ENCODE measurements at regions not wholly inside any gene's neighbourhood (a gene's known extent, or its start where the extent isn't known, plus 50 kb on each side); places are given as distances from the start of the nearest gene placed in this dataset.
A peak's percentile ranks its signal among the peaks of the same experiment; 100 is the strongest.

DNA sequence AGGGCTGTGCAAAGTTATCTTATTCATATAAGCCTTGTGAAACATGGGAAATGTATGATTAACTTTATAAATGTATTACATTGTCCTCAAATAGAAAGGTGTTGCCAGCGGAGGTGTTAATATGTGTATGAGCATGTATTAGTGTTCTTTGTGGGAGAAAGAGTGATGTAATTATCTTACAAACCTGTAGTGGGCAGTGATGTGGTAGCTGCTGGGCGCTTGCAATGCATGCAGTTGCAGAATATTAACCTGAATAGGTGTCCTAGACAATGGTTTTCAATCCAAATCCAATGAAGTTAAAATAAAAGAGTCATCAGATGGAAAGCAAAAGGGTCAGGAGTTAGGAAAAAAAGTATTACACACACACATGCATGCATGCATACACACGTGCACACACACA lies 881.3 kb upstream of the CADM2 start:
- no peak for DNase-seq

DNA sequence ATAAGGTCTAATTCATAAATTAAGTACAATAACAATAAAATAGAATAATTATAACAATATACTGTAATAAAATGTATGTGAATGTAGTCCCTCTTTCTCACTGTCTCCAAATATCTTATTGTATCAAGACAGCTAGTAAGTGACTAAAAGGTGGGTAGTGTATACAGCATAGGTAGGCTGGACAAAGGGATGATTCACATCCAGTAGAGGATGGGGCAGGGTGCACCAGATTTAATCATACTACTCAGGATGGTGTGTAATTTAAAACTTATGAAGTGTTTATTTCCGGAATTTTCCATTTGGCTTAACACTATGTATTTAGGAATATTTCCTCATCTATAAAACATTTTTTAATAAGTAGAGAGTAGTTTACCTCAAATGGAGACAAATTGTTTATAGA lies 876.1 kb upstream of the CADM2 start:
- no peak for DNase-seq

DNA sequence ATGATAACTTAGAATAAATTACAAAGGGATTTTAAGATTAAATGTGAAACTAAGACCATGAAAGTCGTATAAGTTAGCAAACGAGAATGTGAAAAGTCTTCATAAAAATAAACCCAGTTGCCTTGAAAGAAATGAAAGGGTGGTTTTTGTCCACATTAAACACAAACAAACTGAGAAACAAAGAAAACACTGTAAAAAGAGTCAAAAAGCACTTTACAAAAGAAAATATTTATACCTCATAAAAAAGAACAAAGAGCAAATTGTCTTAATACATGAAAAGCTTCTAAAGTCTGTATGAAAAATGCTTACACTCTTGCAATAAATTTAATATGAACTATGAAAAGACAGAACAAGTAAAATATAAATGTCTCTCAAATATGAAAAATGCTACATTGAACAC lies 865.9 kb upstream of the CADM2 start:
- no peak for DNase-seq

DNA sequence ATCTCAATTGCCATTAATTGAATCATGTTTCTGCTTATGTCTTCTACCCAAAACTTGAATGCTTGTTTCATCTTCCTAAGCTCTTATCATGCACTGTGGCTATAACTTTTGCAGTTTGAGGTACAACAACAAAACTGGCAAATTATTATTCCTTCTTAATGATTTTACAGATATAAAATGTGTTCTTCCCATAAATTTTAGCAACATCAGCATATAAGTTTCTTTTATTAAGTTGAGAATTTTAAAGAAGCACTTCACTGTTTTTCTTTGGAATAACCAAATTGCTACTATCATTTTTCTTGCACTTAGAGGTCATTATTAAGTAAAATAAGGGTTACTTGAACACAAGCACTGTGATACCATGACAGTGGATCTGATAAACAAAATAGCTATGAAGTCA lies 862.6 kb upstream of the CADM2 start:
- no peak for DNase-seq

DNA sequence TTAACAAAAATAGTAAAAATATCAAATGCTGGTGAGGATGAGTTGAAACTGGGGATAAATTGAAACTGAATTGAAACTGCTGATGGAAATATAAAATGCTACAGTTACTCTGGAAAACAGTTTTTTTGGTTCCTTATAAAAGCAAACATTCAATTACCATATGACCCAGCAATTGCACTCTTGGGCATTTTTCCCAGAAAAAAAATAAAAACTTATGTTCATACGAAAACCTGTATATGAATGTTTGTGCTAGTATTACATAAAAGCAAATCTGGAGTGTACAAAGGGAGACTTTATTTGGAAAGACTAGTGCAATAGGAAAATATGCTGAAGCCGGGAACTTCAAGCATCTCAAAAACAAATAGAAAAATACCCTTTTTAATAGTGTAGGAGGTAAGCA lies 857.9 kb upstream of the CADM2 start:
- no peak for DNase-seq

DNA sequence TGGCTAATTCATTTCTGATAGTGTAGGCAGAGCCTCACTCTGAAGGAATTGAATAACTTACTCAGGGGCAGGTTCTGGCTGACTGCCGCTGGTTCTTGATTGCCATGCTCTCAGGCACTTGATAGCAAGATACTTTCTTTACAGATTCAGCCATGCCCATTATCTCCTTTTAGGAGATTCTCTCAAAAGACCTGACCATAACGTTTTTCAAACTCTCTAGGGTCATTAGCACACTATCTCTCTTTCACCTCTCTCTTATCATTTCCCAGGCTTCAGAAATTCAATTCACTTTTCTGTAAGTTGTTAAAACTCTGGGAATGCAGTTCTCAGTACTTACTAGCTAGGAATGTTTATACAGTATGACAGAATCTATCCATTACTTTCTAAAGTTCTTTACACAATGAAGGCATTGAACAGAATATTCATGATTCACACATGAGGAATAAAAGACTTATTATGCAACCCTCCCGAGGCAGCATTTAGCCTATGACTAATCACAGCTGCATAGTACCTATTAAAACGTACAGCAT lies 850.3 kb upstream of the CADM2 start:
- DNase-seq: peak; percentile 57

DNA sequence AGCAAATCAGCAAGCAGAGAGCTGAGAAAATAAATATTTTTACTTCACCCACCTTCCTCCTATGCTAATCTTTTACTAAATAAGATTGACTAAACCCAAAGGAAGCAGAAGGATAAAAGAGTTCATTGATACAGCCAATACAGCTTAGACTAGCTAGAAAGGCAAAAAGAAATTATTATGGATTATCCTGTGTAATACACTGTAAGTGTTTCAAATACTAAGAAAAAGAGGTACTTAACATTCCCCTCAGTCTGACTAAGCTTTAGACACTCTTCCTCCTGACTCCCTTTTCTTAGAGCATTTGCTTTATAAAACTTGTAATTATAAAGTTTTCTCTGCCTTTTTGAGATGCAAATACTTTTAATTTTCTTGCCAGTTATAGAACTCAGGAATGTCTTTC lies 848.9 kb upstream of the CADM2 start:
- DNase-seq: no peak

DNA sequence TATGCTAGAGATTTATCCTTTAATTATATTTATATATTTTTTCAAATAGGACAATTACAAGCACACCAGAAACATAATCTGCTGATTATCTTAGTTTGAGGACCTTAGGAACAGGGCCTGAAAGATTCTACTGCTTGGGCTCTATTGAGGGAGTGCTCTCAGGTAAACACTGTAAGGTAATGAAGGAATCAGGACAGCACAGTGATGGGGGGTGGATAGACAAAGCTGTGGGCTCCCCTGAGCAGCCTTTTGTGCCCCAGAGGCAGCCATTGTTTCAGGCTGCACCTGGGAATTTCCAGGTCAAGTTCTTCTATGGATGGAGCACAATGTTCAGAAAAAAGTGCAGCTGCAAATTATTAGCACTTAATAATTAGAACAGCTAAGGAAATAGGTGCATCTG lies 848.0 kb upstream of the CADM2 start:
- DNase-seq: no peak

DNA sequence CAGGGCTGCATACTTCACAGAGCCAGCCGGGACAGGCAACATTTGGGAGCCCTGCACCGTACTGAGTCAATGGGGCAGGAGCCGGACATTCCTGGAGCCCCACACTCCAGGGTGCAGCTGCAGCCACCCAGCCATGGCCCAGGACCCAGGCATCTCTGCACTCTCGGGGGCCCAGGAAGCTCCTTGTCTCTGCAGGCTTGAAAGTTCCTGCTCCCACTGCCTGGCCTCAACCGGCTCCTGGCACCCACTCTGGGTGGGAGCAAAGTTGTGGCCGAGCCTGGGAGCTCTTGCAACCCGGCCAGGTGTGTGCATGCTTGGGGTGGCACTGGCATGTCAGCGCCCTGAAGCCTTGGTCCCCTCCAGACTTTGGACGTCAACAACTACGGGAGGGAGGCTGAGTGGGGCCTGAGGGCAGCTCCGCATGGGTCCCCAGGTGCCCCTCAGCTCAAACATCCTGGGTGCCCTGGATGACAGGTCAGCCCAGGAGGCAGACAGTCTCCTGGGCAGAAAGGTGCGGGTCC lies 833.5 kb upstream of the CADM2 start:
- DNase-seq: no peak

DNA sequence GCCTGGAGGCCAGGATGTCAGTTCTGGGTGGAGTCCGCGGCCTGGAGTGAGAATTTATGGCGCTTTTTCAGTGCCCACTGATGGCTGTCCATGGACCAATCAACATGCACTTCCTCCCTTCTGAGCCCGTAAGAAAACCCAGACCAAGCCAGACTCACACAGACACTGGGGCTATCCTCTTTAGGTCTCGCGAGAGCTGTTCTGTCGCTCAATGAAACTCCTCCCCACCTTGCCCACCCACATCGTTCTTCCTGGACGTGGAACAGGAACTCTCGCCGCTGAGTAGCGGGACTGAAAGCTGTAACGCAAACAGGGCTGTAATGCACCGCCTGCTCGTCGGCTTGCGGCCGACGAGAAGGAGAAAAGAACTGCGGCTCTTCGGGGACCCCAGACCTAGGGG lies 833.0 kb upstream of the CADM2 start:
- DNase-seq: no peak

DNA sequence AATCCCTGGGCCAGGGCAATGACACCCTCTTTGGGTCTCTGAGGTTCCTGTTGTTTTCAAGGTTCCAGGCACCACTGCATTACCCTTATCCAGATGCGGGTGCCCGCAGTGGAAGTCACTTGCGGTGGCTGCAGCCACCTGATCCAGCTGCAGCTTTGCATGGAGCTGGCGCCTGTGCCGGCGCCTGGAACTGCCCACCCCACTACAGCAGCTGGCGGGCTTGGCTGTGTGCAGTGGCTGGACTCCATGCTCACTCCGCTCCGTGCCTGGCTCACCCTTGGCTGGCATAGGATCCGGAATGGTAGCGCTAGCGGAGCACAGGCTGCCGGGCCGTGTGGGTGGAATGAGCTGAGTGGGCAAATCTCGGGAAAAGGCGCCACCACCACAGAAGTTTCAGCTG lies 832.6 kb upstream of the CADM2 start:
- DNase-seq: no peak

DNA sequence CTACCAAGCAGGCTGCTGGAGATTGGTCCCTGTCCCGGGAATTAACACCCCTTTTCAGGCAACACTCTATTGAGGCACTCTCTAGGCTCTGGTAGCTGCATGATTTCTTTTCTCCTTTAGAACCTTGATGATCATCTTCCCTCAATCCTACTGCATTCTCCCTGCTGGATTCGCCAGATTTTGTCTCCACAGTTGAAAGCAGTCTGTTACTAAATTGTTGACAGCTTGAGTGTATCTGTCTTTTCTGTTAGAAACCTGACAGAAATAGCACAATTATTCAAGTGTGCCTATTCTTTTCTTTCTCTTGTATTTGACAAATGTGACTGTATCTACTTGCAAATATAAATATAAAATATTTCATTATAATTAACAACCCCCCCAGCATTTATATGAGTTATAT lies 830.8 kb upstream of the CADM2 start:
- no peak for DNase-seq

DNA sequence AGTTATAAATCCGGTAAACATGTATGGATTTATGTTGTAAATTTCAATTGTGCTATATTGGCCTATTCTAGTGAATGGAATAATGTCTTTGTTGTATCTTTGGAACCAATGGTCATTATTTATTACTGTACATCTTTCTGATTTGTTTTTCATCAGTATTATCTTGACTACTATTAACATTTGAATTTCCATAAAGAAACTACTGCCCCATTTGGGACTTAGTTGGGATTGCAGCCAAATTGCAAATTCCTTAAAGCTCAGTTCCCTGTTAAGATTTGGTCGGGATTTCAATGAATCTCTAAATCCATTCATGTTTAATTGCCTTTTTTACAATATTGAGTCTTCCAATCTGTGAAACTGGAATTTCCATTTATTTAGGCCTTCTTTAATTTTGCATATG lies 822.4 kb upstream of the CADM2 start:
- DNase-seq: no peak

DNA sequence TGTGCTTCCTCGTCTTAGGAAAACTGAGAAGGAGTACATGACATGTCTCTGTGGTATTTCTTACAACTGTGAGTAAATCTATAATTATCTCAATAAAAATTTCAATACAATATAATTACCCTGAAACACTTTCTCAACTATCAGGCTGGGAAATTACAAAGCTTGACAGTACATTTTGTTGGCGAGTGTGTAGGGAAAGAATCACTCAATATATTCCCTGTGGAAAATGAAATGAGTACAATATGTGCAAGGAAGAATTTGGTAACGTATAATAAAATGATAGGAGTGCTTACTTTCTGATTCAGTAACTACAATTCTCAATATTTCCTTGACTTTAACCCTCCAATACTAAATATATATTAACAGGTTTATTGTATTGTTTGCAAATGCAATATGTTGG lies 818.2 kb upstream of the CADM2 start:
- no peak for DNase-seq

DNA sequence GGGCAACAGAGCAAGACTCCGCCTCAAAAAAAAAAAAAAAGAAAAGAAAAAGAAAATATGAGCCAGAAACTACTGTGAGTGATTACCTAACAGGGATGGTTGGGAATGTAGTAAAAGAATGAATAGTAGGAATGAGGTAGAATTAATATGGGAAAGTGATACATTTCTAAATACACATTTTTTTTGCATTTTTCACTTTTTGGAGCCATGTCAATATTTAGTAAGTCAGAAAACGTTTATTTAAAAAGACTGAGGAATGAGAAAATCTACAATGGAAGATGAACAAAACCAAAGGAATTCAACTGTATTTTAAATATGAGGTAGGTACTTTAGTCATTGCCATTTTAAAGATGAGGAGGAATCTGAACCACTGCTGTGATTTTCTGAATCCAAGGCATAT lies 817.2 kb upstream of the CADM2 start:
- peak; percentile 3 for DNase-seq

DNA sequence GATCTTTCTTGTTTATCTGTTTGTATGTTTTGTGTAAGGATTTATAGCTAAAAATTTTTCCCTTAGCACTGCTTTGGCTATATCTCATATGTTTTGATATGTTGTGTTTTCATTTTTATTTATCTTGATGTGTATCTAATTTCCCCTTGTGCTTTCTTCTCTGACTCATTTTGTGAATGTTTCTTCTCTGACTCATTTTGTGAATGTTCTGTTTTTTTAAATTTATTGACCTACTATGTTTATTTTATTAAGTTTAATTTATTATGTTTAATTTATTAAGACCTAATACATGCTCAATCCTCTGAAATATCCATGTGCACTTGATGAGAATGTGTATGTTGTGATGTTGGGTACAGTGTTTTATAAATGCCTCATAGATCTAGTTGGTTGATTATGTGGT lies 793.5 kb upstream of the CADM2 start:
- no peak for DNase-seq

DNA sequence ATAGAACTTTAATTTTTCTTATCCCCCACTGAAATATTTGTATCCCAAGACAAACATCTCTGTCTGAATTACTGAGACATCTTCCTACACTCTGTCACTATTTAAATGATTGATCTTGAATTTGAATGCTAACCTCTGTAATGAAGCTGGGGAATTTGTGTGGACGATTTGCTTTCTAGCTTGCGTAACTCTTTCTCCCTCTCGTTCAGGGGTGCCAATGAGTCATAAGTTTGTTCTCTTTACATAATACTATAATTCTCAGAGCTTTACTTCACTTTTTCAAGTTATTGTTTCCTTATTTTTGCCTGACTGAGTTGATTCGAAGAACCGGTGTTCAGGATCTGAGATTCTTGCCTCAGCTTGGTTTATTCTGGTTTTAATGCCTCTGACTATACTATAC lies 783.3 kb upstream of the CADM2 start:
- no peak for DNase-seq

DNA sequence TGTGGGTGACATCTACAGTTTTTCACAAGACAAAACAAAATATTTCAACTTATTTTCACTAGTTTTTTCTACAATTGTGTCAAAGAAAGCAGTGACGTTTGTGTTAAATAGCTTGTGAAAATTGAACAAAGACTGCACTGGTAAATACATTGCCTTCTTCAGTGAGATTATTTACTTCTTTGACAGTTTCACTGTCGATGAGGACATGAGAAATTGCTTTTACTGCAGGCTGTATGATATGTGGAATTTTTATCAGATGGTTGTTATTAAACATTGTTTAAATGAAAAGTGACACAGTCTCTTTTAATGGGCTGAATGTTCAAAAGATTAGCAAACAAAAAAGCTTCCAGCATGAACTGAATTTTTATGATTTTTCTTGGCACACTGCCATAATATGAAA lies 773.9 kb upstream of the CADM2 start:
- no peak for DNase-seq

DNA sequence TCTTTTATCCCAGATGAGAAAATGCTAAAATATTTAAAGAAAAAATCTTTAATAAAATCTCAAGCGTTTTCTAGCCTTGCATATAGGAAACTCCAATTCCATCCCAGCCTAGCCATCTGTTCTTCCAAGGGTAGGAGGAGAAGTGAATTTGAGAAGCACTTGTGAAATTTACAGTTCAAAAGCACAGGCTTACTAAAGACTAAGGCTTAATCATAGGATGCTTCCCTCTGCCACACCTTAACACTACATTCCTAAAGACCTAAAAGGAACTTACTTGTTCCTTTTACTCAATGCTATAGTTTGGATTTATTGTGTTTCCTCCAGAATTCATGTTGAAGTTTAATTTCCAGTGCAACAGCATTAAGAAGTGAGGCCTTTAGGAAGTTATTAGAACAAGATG lies 764.8 kb upstream of the CADM2 start:
- DNase-seq: no peak

DNA sequence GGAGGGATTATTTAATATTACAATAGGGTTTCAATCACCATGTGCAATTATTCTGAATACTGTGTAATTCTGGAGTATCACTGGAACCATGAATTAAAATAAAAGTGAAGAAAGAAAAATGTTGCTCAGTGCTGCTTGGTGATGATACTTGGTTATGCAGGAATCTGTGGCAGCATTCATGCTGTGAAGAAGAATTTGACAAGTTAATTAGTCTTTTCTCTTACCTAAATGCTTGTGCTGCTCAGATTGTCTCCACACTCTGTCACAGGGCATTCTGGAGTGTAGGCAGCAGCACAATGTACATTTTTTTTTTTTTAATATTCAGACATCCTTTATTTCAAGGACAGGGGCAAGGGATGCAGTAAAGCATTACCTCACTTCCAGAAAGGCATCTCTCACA lies 749.3 kb upstream of the CADM2 start:
- DNase-seq: no peak

DNA sequence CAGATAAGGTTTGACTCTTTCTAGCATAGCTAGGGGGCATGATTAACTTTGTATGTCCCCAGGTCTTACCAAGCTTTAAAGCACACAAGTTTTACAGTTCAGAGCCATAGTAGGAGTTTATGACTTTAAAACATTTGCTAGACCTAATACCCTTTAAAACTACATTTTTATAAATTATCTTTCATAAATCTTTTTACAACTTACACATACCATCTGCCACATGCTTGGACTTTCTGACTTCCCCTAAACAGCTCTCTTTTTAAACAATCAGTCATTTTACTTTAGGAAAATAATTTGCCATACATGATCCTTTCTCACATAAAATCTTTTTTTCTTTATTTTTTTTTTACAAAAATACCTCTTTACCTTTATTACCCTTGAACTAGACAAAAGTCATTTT lies 735.3 kb upstream of the CADM2 start:
- no peak for DNase-seq

DNA sequence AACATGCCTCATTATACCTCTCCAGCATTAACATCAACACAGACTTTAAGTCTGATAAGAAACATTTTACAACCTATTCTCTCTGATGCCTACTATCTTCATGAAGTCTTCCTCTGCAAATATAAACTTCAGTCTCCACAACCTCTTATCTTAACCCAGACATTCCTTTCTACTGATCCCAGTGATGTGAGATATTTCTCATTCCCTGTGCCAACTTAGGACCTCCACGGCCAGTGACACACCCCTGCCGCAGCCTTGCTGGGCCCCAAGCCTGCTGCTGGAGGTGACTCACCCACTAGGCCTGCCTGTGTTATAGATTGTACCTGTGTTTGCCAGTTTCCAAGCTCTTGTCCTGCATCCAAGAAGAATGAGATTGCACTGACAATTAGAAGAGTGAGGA lies 734.5 kb upstream of the CADM2 start:
- DNase-seq: no peak

DNA sequence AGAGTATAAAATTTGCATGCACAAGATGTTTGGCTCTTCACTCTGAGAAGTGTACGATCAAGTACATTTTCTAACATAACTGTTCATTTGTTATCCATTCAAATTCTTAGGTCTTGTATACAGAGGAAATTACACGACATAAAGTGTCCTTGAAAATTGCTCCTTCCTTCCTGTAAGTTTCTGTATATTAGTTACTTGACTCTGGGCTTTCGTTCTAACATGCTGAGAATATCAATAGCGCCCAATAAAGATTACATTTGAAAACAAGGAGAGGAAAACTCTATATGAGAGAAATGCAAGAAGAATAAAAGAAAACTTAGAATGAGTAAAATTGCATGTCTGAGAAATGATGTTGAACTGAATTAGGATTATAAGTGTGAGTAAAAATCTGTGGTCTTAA lies 722.5 kb upstream of the CADM2 start:
- DNase-seq: no peak

DNA sequence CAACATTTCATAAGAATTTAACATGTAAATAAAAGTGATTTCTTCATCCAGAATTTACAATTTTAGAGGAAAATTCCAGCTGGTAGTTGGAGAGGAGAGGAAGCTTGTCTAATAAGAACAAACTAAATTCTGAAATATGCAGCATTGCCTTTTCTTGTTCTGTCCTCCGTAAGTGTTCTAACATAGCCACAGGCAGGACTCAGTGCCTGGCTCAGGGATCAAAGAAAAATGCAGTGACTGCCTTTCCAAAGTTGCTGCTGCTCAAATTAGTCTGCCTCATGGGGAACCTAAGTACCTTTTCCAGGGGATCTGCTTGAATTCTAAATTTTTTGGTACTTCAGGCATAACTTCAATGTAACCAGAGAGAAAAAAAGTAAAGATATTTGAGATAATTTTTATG lies 713.0 kb upstream of the CADM2 start:
- no peak for DNase-seq

DNA sequence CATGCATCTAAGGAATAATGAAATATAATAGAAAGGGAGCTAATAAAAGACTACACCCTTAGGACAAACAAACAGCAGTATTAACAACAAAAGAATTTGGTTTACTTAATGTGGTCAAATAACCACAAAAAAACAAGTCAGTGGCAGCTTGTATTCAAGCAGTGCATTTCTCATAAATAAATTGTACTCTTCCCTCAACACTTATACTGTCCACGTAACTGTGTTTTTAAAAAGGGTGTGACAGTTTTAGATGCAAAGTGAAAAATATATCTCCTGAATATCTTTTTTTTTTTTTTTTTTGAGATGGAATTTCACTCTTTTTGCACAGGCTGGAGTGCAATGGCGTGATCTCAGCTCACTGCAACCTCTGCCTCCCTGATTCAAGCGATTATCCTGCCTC lies 698.2 kb upstream of the CADM2 start:
- no peak for DNase-seq

DNA sequence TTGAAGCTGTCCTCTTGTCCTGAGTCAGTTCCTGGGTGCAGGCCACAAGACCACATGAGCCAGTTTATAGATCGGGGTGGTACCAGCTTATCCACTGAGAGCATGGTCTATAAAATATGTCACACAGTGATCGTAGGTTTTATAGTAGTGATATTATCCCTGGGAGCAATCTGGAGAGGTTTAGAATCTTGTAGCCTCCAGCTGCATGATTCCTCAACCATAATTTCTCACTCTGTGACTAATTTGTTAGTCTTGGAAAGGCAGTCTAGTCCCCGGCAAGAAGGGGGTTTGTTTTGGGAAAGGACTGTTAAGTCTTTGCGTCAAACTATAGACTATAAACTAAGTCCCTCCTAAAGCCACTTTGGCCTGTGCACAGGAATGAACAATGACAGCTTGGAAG lies 693.0 kb upstream of the CADM2 start:
- no peak for DNase-seq

Data from fibroblast of skin of abdomen (primary cell).